IPS-18a (cell line): ENCODE measurements at regions not wholly inside any gene's neighbourhood (a gene's known extent, or its start where the extent isn't known, plus 50 kb on each side); places are given as distances from the start of the nearest gene placed in this dataset.

Source experiments
- H3K27ac ChIP-seq: one replicate; pipeline ENCODE4 v1.5.1; 2013; ENCODE audit warnings: low read length
- H3K27me3 ChIP-seq: one replicate; pipeline ENCODE4 v1.6.1; 2013; ENCODE audit warnings: mild to moderate bottlenecking, low read length; ENCODE audit not compliant: control insufficient read depth, insufficient read depth
- H3K36me3 ChIP-seq: one replicate; pipeline ENCODE4 v1.6.1; 2013; ENCODE audit warnings: low read depth, low read length; ENCODE audit not compliant: control insufficient read depth
- H3K4me1 ChIP-seq: one replicate; pipeline ENCODE4 v1.6.1; 2013; ENCODE audit warnings: low read depth, low read length; ENCODE audit not compliant: control insufficient read depth
- H3K4me3 ChIP-seq: one replicate; pipeline ENCODE4 v1.5.1; 2013; ENCODE audit warnings: low read length
- H3K9ac ChIP-seq: one replicate; pipeline ENCODE4 v1.6.1; 2013; ENCODE audit warnings: mild to moderate bottlenecking, low read length, moderate library complexity
- H3K9me3 ChIP-seq: one replicate; pipeline ENCODE4 v1.6.1; 2013; ENCODE audit warnings: low read depth, low read length; ENCODE audit not compliant: control insufficient read depth

GRCh38 chr6:2471472-2471871, 226.1 kb upstream of the GMDS start:
- Histone ChIP-seq H3K27me3 (peaks cover 8% of the 10 kb centered on the region), H3K9ac (no peak overlapping the region), H3K27ac (no peak overlapping the region), H3K36me3 (no peaks in the 10 kb centered on the region), H3K9me3 (no peaks in the 10 kb centered on the region), H3K4me3 (no peak overlapping the region), H3K4me1 (peaks cover 5% of the 10 kb centered on the region)

- Histone ChIP-seq H3K4me1 (peaks cover 5% of the 10 kb centered on the region), H3K27me3 (peaks cover 8% of the 10 kb centered on the region), H3K36me3 (no peaks in the 10 kb centered on the region), H3K9ac (no peak overlapping the region), H3K9me3 (no peaks in the 10 kb centered on the region), H3K4me3 (no peak overlapping the region), H3K27ac (no peak overlapping the region)
Observed at GRCh38 chr6:2469428-2469827, 224.0 kb upstream of the GMDS start.

GRCh38 chr6:2468601-2468955, 223.2 kb upstream of the GMDS start:
- Histone ChIP-seq H3K27ac (no peak overlapping the region), H3K4me1 (peaks cover 5% of the 10 kb centered on the region), H3K9me3 (no peaks in the 10 kb centered on the region), H3K36me3 (no peaks in the 10 kb centered on the region), H3K9ac (no peak overlapping the region), H3K4me3 (no peak overlapping the region), H3K27me3 (peaks cover 8% of the 10 kb centered on the region)

GRCh38 chr6:2467929-2468600, 222.7 kb upstream of the GMDS start:
- no peak overlapping the region for H3K9ac ChIP-seq
- H3K27ac ChIP-seq: no peak overlapping the region
- peaks cover 5% of the 10 kb centered on the region for H3K4me1 ChIP-seq
- H3K9me3 ChIP-seq: no peaks in the 10 kb centered on the region
- no peaks in the 10 kb centered on the region for H3K36me3 ChIP-seq
- H3K4me3 ChIP-seq: peak overlapping the region; percentile 19
- peaks cover 8% of the 10 kb centered on the region for H3K27me3 ChIP-seq

GRCh38 chr6:2465336-2465735, 219.9 kb upstream of the GMDS start:
- Histone ChIP-seq H3K9ac (no peak overlapping the region), H3K4me1 (peaks cover 5% of the 10 kb centered on the region), H3K4me3 (no peak overlapping the region), H3K36me3 (no peaks in the 10 kb centered on the region), H3K9me3 (no peaks in the 10 kb centered on the region), H3K27ac (no peak overlapping the region), H3K27me3 (peaks cover 8% of the 10 kb centered on the region)

- Histone ChIP-seq H3K4me1 (peaks cover 5% of the 10 kb centered on the region), H3K27me3 (peaks cover 8% of the 10 kb centered on the region), H3K9ac (no peak overlapping the region), H3K4me3 (no peak overlapping the region), H3K36me3 (no peaks in the 10 kb centered on the region), H3K27ac (no peak overlapping the region), H3K9me3 (no peaks in the 10 kb centered on the region)
Observed at GRCh38 chr6:2464641-2465040, 219.2 kb upstream of the GMDS start.

GRCh38 chr6:2462831-2463230, 217.4 kb upstream of the GMDS start:
- no peaks in the 10 kb centered on the region for H3K9me3 ChIP-seq
- H3K27me3 ChIP-seq: peaks cover 7% of the 10 kb centered on the region
- H3K4me1 ChIP-seq: peaks cover 5% of the 10 kb centered on the region
- no peaks in the 10 kb centered on the region for H3K36me3 ChIP-seq
- H3K4me3 ChIP-seq: no peak overlapping the region
- no peak overlapping the region for H3K9ac ChIP-seq
- H3K27ac ChIP-seq: no peak overlapping the region

- H3K27me3 ChIP-seq: no peaks in the 10 kb centered on the region
- H3K4me1 ChIP-seq: no peaks in the 10 kb centered on the region
Observed at GRCh38 chr6:2460216-2460745, 214.9 kb upstream of the GMDS start.

GRCh38 chr6:2454180-2454579, 208.8 kb upstream of the GMDS start:
- Histone ChIP-seq H3K27me3 (peaks cover 21% of the 10 kb centered on the region), H3K9me3 (no peaks in the 10 kb centered on the region), H3K4me1 (no peaks in the 10 kb centered on the region), H3K27ac (no peak overlapping the region), H3K36me3 (no peaks in the 10 kb centered on the region), H3K9ac (no peak overlapping the region), H3K4me3 (no peak overlapping the region)

More at GRCh38 chr6:2460216-2460745, 214.9 kb upstream of the GMDS start:
- H3K9ac ChIP-seq: no peak overlapping the region
- no peak overlapping the region for H3K4me3 ChIP-seq
- H3K27ac ChIP-seq: no peak overlapping the region
- H3K36me3 ChIP-seq: no peaks in the 10 kb centered on the region
- H3K9me3 ChIP-seq: no peaks in the 10 kb centered on the region

- Histone ChIP-seq H3K36me3 (no peaks in the 10 kb centered on the region), H3K27ac (no peak overlapping the region), H3K9me3 (no peaks in the 10 kb centered on the region), H3K27me3 (peaks cover 25% of the 10 kb centered on the region), H3K4me3 (no peak overlapping the region), H3K9ac (no peak overlapping the region), H3K4me1 (no peaks in the 10 kb centered on the region)
Observed at GRCh38 chr6:2450546-2450945, 205.1 kb upstream of the GMDS start.

- H3K9ac ChIP-seq: no peak overlapping the region
- H3K9me3 ChIP-seq: no peaks in the 10 kb centered on the region
- H3K36me3 ChIP-seq: no peaks in the 10 kb centered on the region
- no peaks in the 10 kb centered on the region for H3K4me1 ChIP-seq
- peak overlapping the region; percentile 74 for H3K4me3 ChIP-seq
- H3K27ac ChIP-seq: no peak overlapping the region
- peaks cover 25% of the 10 kb centered on the region for H3K27me3 ChIP-seq
Observed at GRCh38 chr6:2449572-2449940, 204.2 kb upstream of the GMDS start.

GRCh38 chr6:2448826-2449571, 203.6 kb upstream of the GMDS start:
- H3K4me1 ChIP-seq: no peaks in the 10 kb centered on the region
- H3K9me3 ChIP-seq: no peaks in the 10 kb centered on the region
- H3K4me3 ChIP-seq: peak overlapping the region; percentile 74
- peak overlapping the region; percentile 21 for H3K9ac ChIP-seq
- H3K27ac ChIP-seq: no peak overlapping the region
- peaks cover 25% of the 10 kb centered on the region for H3K27me3 ChIP-seq
- H3K36me3 ChIP-seq: no peaks in the 10 kb centered on the region
